GM18907 (cell line): ENCODE measurements at regions not wholly inside any gene's neighbourhood (a gene's known extent, or its start where the extent isn't known, plus 50 kb on each side); places are given as distances from the start of the nearest gene placed in this dataset.

Source experiments
- ATAC-seq: cut with Tn5 transposase; IDR thresholded peaks from one replicate; pipeline ENCODE4 v1.9.1; 2021; ENCODE audit warnings: mild to moderate bottlenecking, moderate library complexity; ENCODE audit not compliant: unreplicated experiment

DNA sequence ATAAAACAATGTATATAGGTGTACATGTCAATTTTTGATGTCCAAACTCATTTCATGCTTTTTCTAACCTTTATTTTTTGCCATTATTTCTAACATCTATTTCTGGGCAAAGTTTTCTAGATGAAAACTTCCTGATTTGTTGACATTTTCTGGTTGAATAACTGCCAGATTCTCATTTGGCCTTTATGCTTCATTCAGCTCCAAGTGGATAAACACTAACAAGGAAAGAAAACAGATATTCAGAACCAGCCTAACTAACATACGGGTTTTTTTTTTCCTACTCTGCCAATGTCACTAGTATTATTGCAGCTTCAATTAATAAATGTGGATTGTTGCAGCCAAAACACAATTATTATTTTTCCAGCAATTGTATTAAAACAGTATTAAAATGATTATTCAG lies 50.9 kb upstream of the RAP1GDS1 start:
- ATAC-seq: no peak

DNA sequence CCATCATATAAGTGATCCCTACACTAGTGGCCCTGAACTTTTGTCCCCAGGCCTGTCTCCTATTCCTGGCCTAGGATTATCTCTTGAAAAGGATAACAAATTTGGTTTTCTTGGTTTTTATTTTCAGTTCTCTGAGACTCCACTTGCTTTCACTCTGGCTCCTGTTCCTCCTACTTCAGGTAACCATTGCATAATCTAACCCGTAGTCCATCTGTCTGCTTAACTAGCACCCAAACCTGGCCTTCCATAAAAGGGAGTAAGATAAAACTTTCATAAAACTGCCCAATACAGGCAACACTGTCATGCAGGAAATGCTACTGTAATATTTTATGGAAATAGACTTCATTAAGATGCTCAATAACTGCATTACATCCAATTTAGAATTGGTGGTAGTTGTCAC lies 52.1 kb upstream of the RAP1GDS1 start:
- no peak for ATAC-seq

DNA sequence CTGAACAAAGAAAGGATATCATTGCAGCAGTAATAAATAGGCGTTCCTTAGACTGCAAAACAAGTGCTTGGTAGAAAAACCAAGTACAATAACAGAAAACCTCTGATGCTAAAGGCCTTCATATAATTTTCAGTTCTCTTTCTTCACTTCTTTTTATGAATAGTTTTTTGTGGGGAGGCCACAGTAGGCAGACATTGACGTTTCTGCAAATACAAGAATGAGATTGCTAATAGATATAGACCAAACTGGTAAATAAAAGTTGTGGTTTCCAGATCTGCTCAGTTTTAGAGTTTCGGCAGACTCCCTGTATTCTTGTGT lies 57.0 kb upstream of the RAP1GDS1 start:
- ATAC-seq: peak; percentile 72

DNA sequence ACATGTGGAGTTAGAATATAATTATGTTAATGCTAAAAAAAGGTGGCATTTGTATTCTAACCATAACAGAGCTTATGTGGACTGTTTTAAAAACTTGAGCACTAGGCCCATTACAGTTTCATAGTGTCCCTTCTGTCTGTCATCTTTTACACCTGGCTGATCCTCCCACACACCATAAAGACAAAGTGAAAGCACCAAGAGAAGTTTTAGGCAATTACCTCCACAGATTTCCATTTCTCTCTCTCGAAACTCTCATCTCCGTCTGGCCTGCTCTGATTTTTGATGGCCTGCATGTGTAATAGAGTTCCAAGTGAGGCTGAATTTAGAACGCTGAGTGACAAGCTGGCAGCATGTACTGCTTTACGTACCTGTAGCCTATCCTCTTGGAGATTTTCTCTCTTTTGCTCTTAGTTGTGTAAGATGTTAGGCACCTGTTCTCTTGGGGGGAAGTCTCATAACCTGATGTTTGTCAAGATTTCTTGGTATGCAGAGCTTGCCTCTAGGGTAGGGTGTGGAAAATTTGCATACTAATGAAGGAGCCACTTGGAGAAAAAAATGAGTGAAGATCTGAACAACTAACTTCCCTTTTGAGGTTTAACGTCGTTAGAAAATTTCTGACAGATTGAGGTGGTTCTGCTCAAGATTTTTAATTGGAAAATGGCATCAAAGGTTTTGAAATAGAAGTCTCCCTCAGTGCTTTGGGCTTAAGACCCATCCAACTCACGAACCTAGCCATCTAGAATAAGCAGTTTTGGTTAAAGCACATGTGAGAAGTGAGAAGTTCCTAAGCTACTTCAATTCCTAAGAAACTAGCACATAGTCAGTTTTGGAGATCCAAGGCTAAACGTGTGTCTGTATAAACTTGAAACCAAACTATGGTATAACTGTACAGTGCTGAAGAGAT lies 57.6 kb upstream of the RAP1GDS1 start:
- ATAC-seq: peak; percentile 83

DNA sequence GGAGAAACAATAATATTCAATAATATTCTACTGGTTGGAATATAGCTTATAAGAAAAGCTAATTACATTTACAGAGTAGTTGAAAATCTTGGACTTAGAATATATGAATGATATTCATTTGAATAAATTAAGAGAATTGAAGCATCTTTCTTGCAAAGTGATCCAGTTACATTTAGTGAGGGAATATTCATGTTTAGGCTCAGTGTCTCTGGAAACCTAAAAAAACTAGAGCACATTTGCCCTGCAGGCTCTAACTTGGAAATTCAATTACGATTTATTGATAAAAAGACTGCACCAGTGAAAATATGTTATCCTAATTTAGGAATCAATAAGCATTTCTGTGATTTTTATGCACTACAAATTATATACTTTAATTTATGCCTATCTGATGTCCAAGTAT lies 58.3 kb upstream of the RAP1GDS1 start:
- ATAC-seq: no peak

DNA sequence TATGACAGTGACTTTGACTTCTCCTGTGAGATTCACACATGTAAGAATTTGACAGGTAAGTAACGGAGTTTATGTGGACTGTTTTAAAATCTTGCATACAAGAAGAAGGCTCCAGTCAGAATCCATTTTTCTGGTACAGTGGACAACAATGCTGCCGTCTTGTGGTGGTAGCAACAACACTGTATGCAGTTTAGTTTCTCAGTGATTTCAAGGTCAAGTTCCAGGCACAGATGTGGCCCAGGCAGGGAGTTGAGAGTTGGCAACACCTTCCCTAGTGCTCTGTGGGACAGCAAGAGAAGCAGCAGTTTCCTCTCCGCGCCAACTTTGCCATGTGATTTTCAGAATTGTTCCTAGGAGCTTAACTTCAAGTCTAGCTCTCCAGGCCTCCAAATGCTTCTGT lies 56.0 kb upstream of the STPG2 start:
- no peak for ATAC-seq

DNA sequence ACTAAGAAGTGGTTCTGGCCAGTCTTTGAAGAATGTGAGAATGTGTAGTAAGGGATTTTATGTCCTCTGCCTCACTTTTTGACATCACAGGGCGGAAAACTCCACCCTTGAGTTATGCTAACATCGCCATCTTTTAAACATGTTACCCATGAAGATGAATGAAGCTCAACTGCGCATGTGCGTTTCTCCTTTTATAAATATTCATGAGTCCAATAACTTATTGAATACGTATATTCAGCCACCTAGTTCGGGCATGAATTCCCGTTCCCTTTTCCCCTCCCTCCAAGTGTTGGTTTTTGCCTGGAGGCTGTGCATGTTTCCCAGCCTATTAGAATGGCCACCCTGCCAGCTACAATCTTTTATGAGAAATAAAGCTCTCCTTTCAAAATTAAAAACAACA lies 51.7 kb upstream of the STPG2 start:
- no peak for ATAC-seq

DNA sequence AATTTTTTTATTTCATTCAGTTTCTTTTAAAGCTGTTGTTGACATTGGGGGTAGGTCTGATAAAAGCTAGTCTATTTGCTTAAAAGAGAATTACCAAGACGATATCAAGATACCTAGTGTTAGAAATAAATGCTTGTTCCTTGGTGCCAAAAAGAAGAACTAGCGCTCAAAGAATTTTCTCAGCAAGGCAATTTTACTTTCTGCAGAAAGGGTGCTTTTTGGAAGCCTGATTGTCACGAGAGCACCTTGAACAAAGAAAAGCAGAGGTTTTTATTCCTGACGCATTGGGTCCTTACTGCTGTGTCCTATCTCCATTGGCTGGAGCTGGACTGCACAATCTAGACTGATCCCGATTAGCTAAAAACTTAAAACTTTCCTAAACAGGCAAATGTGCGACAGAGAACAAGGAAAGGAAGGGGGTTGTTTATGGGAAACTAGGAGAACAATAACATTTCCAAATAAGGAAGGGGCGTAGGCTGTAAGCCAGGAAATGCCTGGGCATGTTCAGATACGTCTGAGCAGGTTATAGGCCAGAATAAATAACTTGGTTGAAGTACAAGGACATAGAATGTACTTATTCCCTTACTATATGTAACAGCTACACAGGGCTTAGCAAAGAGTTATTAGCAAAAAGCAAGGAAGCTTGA lies 50.3 kb upstream of the STPG2 start:
- ATAC-seq: no peak
